ENCODE measurements at regions not wholly inside any gene's neighbourhood (a gene's known extent, or its start where the extent isn't known, plus 50 kb on each side); places are given as distances from the start of the nearest gene placed in this dataset.

- DNase-seq (ENCODE audit: low read depth in 1 of 2, low spot score in 2 of 2): no peak
- Histone ChIP-seq H3K4me2 (ENCODE audit: insufficient read depth in 1 of 2, low read depth in 2 of 2, low read length in 2 of 2) (no peak overlapping the region), H3K27ac (ENCODE audit: low read depth, low read length) (no peak overlapping the region), H4K20me1 (replicated peaks in 1 of 2; ENCODE audit: control insufficient read depth in 1 of 2, insufficient read depth in 2 of 2, low read length in 2 of 2) (no peaks in the 10 kb centered on the region), H2AK5ac (ENCODE audit: low read depth, low read length) (no peak overlapping the region), H4K5ac (ENCODE audit: insufficient read length, low read depth, low read length) (no peak overlapping the region), H3K79me1 (ENCODE audit: low read depth, low read length) (no peaks in the 10 kb centered on the region), H3K36me3 (ENCODE audit: control insufficient read depth in 2 of 4, insufficient read depth in 4 of 4, low read length in 3 of 4) (no peaks in the 10 kb centered on the region), H3K9me3 (ENCODE audit: insufficient read depth in 2 of 2, low read depth in 1 of 2, low read length in 1 of 2) (no peaks in the 10 kb centered on the region), H2BK12ac (ENCODE audit: low read depth, low read length) (no peak overlapping the region), H3K18ac (ENCODE audit: extremely low read depth, low read length) (no peak overlapping the region), H2BK120ac (replicated peaks; ENCODE audit: low read depth, low read length) (no peak overlapping the region), H2BK15ac (ENCODE audit: low read length) (no peak overlapping the region), H3K4me3 (ENCODE audit: extremely low read depth in 1 of 4, insufficient read depth in 2 of 4, low read depth in 3 of 4, low read length in 4 of 4) (no peak overlapping the region), H3K56ac (replicated peaks; ENCODE audit: insufficient read length, low read depth, low read length) (no peak overlapping the region), H4K8ac (ENCODE audit: extremely low read depth, insufficient read depth, low read length) (no peak overlapping the region), H4K91ac (replicated peaks; ENCODE audit: insufficient read length, low read length) (no peak overlapping the region), H3K9ac (replicated peaks in 1 of 4; ENCODE audit: extremely low read depth in 1 of 4, low read depth in 3 of 4, low read length in 3 of 4) (no peak overlapping the region), H3K14ac (ENCODE audit: insufficient read length) (no peak overlapping the region), H2BK20ac (ENCODE audit: low read length) (no peak overlapping the region; the same call in 1 of the 2 replicates), H3K4me1 (replicated peaks in 1 of 4; ENCODE audit: control insufficient read depth in 3 of 4, insufficient read depth in 4 of 4, low read length in 3 of 4) (no peaks in the 10 kb centered on the region; a peak in 1 of 7 replicates), H2AFZ (ENCODE audit: low read length) (no peak overlapping the region; the same call in 1 of the 2 replicates), H2BK5ac (ENCODE audit: low read depth, low read length) (no peak overlapping the region), H3K27me3 (replicated peaks in 1 of 4; ENCODE audit: control insufficient read depth in 3 of 4, extremely low read depth in 1 of 4, insufficient read depth in 3 of 4, low read length in 3 of 4) (no peaks in the 10 kb centered on the region), H3K23me2 (ENCODE audit: low read depth, low read length) (no peaks in the 10 kb centered on the region), H3K4ac (replicated peaks; ENCODE audit: insufficient read length, low read depth, low read length) (no peak overlapping the region), H3K79me2 (ENCODE audit: control insufficient read depth in 1 of 2, insufficient read depth in 2 of 2, low read length in 2 of 2) (no peaks in the 10 kb centered on the region), H3K23ac (ENCODE audit: insufficient read length) (no peak overlapping the region)
- ChIA-PET CTCF (ENCODE audit: partially characterized antibody) (interaction anchor here (0.9 to 5.0 kb wide), 26 partner anchors 9 to 268 kb away, joined by 3 to 53 read pairs (median 4); partner anchors contain the start of gene MZT2A), POLR2A (ENCODE audit: partially characterized antibody) (interaction anchor here (0.6 to 1.4 kb wide), 2 partner anchors 79 to 123 kb away, joined by 3 to 8 read pairs; partner anchors contain the start of gene MZT2A)
- WGBS, 2 experiments (ENCODE audit: extremely low coverage in 1 of 2, insufficient coverage in 1 of 2, insufficient read length in 1 of 2, insufficient replicate concordance in 2 of 2, low coverage in 1 of 2, low lambda C conversion rate in 2 of 2, missing lambda C conversion rate in 1 of 2): 85% methylated on average over 2 of the region's 2 CpGs; no CpG with 5 or more reads in 1 of the 2 experiments
- no peak for FAIRE-seq
- TF ChIP-seq CHD2 (IDR thresholded peaks at IDR 0.05; ENCODE audit: low read length): no peak
- TF ChIP-seq MAX (IDR thresholded peaks at IDR 0.05): no peak
- TF ChIP-seq CEBPB (IDR thresholded peaks at IDR 0.05; ENCODE audit: low read depth, low read length): no peak
- no peak for TF ChIP-seq TBP (IDR thresholded peaks at IDR 0.05; ENCODE audit: low read depth, low read length)
- TF ChIP-seq CBX8 (IDR thresholded peaks at IDR 0.05; ENCODE audit: borderline replicate concordance, low read depth, low read length): no peak
- TF ChIP-seq RAD21 (IDR thresholded peaks at IDR 0.05 in 1 of 2, conservative IDR thresholded peaks at IDR 0.05 in 1 of 2; ENCODE audit: low read depth in 2 of 2, low read length in 2 of 2): no peak
- TF ChIP-seq NANOG (IDR thresholded peaks at IDR 0.05; ENCODE audit: insufficient read depth, low read depth, low read length, poor library complexity, severe bottlenecking): no peak
- TF ChIP-seq PHF8 (conservative IDR thresholded peaks at IDR 0.05; ENCODE audit: low read depth, low read length): no peak
- no peak for TF ChIP-seq EGR1 (IDR thresholded peaks at IDR 0.05; ENCODE audit: borderline replicate concordance, low read depth, low read length)
- no peak for TF ChIP-seq USF2 (IDR thresholded peaks at IDR 0.05; ENCODE audit: low read length)
- TF ChIP-seq BACH1 (IDR thresholded peaks at IDR 0.05; ENCODE audit: low read length): no peak
- no peak for TF ChIP-seq TAF1 (IDR thresholded peaks at IDR 0.05; ENCODE audit: low read depth, low read length)
- no peak for TF ChIP-seq E2F6 (IDR thresholded peaks at IDR 0.05)
Measured at GRCh38 chr2:131413785-131414184, 49.8 kb upstream of the RAB6D start.

All from H1 (cell line).